Activated naive CD4-positive, alpha-beta T cell treated with anti-CD3 and anti-CD28 coated beads, Interleukin-2, amount 10 ng/mL, durations not matched to agents 7 days and 5 days (primary cell): ENCODE measurements at regions not wholly inside any gene's neighbourhood (a gene's known extent, or its start where the extent isn't known, plus 50 kb on each side); places are given as distances from the start of the nearest gene placed in this dataset.

Experiments
- CTCF ChIA-PET: fragments of 350-600 bp; sonication (Branson Sonifier 250); formaldehyde crosslinking; loops from one replicate; lab custom pipeline; 2021; ENCODE audit warnings: antibody characterized with exemption; lab: Charles Lee
- DNase-seq: peaks from one replicate; pipeline ENCODE4 v3.0.0-alpha.2; 2020
- H3K27ac Mint-ChIP-seq: one replicate; pipeline ENCODE4 v1.8.0; 2021; ENCODE audit warnings: mild to moderate bottlenecking, moderate library complexity, mixed read lengths
- H3K27me3 Mint-ChIP-seq: one replicate; pipeline ENCODE4 v1.8.0; 2021; ENCODE audit warnings: mild to moderate bottlenecking, mixed read lengths
- H3K36me3 Mint-ChIP-seq: one replicate; pipeline ENCODE4 v1.8.0; 2021; ENCODE audit warnings: mixed read lengths
- H3K4me1 Mint-ChIP-seq: one replicate; pipeline ENCODE4 v1.8.0; 2021; ENCODE audit warnings: mixed read lengths
- H3K4me3 Mint-ChIP-seq: one replicate; pipeline ENCODE4 v1.8.0; 2021; ENCODE audit warnings: mild to moderate bottlenecking, moderate library complexity, mixed read lengths
- H3K9me3 Mint-ChIP-seq: one replicate; pipeline ENCODE4 v1.8.0; 2021; ENCODE audit warnings: mixed read lengths

GRCh38 chr12:23004473-23005020 is 379.6 kb downstream of the ETNK1 start:
- Mint-ChIP-seq H3K36me3 (no peaks in the 10 kb centered on the region), H3K9me3 (peaks cover 2% of the 10 kb centered on the region), H3K4me3 (no peak overlapping the region), H3K27ac (no peak overlapping the region), H3K4me1 (no peaks in the 10 kb centered on the region), H3K27me3 (no peaks in the 10 kb centered on the region)
- DNase-seq: no peak
- CTCF ChIA-PET: no interaction called here

DNA sequence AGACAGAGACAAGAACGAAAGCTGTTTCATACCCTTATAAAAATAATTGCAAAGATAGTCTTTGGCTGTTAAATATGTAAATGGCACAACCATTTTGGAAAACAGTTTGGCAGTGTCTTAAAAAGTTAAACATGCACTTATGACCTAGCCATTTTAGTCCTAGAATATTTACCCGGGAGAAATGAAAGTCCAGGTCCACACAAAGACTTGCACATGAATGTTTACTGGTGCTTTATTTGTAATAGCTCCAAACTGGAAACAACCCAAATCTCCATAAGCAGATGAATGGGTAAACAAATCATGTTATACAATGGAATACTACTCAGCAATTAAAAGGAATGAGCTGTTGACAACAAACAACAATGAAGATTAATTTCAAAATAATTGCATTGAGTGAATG is 380.4 kb downstream of the ETNK1 start:
- CTCF ChIA-PET: no interaction called here
- Mint-ChIP-seq H3K36me3 (no peaks in the 10 kb centered on the region), H3K4me3 (no peak overlapping the region), H3K9me3 (peaks cover 2% of the 10 kb centered on the region), H3K4me1 (no peaks in the 10 kb centered on the region), H3K27ac (no peak overlapping the region), H3K27me3 (no peaks in the 10 kb centered on the region)
- DNase-seq: no peak

GRCh38 chr12:23006413-23006812 is 381.4 kb downstream of the ETNK1 start:
- no peaks in the 10 kb centered on the region for H3K36me3 Mint-ChIP-seq
- no peak overlapping the region for H3K4me3 Mint-ChIP-seq
- no peaks in the 10 kb centered on the region for H3K27me3 Mint-ChIP-seq
- CTCF ChIA-PET: no interaction called here
- no peak overlapping the region for H3K27ac Mint-ChIP-seq
- H3K9me3 Mint-ChIP-seq: peaks cover 2% of the 10 kb centered on the region
- DNase-seq: no peak
- H3K4me1 Mint-ChIP-seq: no peaks in the 10 kb centered on the region

GRCh38 chr12:23008623-23009022 is 383.7 kb downstream of the ETNK1 start:
- no peak overlapping the region for H3K4me3 Mint-ChIP-seq
- H3K27ac Mint-ChIP-seq: no peak overlapping the region
- H3K36me3 Mint-ChIP-seq: no peaks in the 10 kb centered on the region
- no peaks in the 10 kb centered on the region for H3K27me3 Mint-ChIP-seq
- no peak for DNase-seq
- no peaks in the 10 kb centered on the region for H3K4me1 Mint-ChIP-seq
- CTCF ChIA-PET: no interaction called here
- peaks cover 5% of the 10 kb centered on the region for H3K9me3 Mint-ChIP-seq

DNA sequence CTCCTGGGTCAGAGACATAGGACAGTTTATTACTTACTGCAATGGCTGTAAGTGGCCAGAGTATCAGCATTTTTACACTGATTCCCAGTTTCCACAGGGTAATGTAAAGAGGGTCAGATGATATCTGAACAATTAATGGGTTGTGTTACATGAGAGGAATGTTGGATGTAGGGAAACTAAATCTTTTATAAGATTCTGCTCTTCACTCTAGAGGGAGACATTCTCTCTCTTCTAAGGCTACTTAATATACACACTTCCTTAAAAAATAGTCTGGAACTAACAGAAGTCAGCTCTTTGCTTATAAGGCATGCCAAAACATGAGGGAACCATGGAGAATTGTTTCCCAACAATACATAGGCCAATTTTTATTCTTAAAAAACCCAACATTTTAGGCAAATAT is 389.8 kb downstream of the ETNK1 start:
- Mint-ChIP-seq H3K9me3 (peaks cover 4% of the 10 kb centered on the region), H3K4me3 (no peak overlapping the region), H3K4me1 (no peaks in the 10 kb centered on the region), H3K36me3 (no peaks in the 10 kb centered on the region), H3K27me3 (no peaks in the 10 kb centered on the region), H3K27ac (no peak overlapping the region)
- CTCF ChIA-PET: no interaction called here
- DNase-seq: no peak

DNA sequence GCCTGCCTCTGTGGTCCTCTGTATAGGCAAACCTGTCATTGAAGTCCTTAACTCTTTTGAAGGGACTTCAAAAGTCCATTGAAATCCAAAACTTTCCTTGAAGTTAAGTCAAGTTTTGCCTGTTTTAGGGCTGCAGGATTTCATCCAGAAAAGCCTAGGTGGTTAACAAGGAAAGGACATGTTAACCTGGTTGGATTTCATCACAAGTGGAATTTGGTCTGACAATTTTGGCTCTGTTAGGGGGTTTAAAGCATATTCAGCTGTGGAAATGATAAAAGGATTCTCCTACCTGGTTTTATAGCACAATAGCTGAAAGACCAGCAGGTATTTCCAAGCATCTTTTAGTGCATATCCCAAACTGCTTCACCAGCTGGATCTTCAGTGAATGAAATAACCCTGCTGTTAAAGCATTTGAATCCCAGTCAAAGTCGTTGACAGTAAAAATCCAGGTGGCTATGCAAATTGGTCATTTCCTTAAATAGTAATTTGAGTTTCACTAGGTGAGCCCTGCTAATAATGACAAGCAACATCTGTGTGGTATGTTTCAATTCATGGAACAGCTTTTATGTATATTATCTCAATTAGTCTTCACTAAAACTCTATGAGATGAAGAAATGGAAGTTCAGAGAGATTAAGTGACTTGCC is 400.5 kb downstream of the ETNK1 start:
- CTCF ChIA-PET: no interaction called here
- Mint-ChIP-seq H3K4me1 (no peaks in the 10 kb centered on the region), H3K27me3 (no peaks in the 10 kb centered on the region), H3K4me3 (no peak overlapping the region), H3K36me3 (no peaks in the 10 kb centered on the region), H3K27ac (no peak overlapping the region), H3K9me3 (peaks cover 4% of the 10 kb centered on the region)
- no peak for DNase-seq

DNA sequence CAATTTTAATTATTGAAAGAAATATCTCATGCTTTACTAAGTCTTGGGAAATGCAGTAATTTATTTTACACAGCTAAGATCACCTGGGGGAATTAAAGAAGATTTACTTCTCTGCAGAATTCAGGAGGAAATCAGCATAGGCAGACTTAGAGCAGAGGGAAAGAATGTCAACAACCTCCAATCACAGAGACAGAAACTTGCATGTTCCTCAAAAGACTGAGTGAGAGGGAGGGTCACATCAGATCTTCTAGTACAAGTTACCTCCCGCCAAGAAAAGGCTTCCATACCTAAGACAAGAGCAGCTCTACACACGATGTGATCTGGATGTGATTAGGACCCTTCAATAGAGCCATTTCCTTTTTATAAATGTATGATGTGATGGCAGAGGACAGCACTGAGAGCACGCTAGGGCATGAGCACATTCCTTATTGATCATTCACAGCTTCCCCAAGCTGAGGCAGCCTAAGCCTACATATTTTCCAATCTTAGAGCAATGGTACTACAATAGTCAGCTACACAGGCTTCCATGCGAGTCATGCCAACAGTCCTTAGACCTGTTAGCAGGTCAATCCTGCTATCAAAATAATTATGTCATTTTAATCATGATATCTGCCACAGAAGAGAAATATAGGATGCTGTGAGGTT is 403.3 kb downstream of the ETNK1 start:
- Mint-ChIP-seq H3K27me3 (no peaks in the 10 kb centered on the region), H3K9me3 (peaks cover 2% of the 10 kb centered on the region), H3K4me1 (no peaks in the 10 kb centered on the region), H3K4me3 (no peak overlapping the region), H3K36me3 (no peaks in the 10 kb centered on the region), H3K27ac (no peak overlapping the region)
- no peak for DNase-seq
- CTCF ChIA-PET: no interaction called here

- no peak overlapping the region for H3K27ac Mint-ChIP-seq
- H3K36me3 Mint-ChIP-seq: no peaks in the 10 kb centered on the region
- no peak for DNase-seq
- no peaks in the 10 kb centered on the region for H3K27me3 Mint-ChIP-seq
- H3K4me3 Mint-ChIP-seq: no peak overlapping the region
- H3K9me3 Mint-ChIP-seq: peaks cover 2% of the 10 kb centered on the region
- no peaks in the 10 kb centered on the region for H3K4me1 Mint-ChIP-seq
- CTCF ChIA-PET: no interaction called here
These were observed 404.2 kb downstream of the ETNK1 start for GRCh38 chr12:23029185-23029584.

- Mint-ChIP-seq H3K27me3 (no peaks in the 10 kb centered on the region), H3K4me3 (no peak overlapping the region), H3K27ac (no peak overlapping the region), H3K9me3 (peaks cover 1% of the 10 kb centered on the region), H3K36me3 (no peaks in the 10 kb centered on the region), H3K4me1 (no peaks in the 10 kb centered on the region)
- CTCF ChIA-PET: no interaction called here
- no peak for DNase-seq
These were observed 414.9 kb downstream of the ETNK1 start for GRCh38 chr12:23039834-23040233.

DNA sequence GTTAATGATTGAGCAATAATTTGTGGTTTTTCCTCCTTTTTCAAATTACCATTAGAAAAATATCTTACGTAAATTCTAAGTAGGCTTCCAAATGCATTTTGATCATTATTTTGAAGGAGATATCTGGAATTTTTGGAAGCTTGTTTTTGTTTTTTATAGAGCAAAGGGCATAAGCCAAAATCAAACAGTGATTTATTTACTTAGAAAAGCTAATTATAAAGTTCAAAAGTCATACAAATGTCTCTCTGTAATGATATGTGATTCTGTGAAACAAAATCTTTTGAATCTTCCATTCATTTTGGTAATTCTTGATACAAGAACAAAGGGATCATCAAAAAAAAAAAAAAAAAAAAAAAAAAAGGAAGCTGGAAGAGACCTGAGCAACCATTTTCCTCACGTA is 416.8 kb downstream of the ETNK1 start:
- Mint-ChIP-seq H3K9me3 (no peaks in the 10 kb centered on the region), H3K4me3 (no peak overlapping the region), H3K4me1 (no peaks in the 10 kb centered on the region)

DNA sequence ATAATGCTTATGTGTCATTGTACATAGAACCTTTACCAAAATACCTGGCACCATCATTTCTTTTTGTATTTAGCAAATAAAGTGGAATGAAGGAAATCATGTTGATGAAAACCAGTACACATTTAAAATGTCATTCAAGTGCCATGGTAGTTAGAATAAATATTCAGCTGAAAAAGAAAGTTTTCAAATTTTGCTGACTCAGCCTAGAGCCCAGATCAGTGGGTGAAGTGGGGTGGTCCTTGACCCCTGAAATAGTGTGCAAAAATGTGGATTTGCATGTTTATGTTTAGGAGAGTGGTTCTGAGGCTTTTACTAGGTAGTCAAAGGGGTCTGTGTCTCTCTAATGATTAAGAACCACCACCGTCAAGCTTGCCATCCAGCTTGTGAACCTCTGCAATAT is 418.7 kb downstream of the ETNK1 start:
- Mint-ChIP-seq H3K27me3 (no peaks in the 10 kb centered on the region), H3K4me1 (no peaks in the 10 kb centered on the region), H3K4me3 (no peak overlapping the region), H3K9me3 (no peaks in the 10 kb centered on the region), H3K36me3 (no peaks in the 10 kb centered on the region), H3K27ac (no peak overlapping the region)
- DNase-seq: no peak
- CTCF ChIA-PET: no interaction called here

More for the DNA sequence above, 416.8 kb downstream of the ETNK1 start:
- H3K27ac Mint-ChIP-seq: no peak overlapping the region
- DNase-seq: no peak
- no peaks in the 10 kb centered on the region for H3K27me3 Mint-ChIP-seq
- CTCF ChIA-PET: no interaction called here
- H3K36me3 Mint-ChIP-seq: no peaks in the 10 kb centered on the region

DNA sequence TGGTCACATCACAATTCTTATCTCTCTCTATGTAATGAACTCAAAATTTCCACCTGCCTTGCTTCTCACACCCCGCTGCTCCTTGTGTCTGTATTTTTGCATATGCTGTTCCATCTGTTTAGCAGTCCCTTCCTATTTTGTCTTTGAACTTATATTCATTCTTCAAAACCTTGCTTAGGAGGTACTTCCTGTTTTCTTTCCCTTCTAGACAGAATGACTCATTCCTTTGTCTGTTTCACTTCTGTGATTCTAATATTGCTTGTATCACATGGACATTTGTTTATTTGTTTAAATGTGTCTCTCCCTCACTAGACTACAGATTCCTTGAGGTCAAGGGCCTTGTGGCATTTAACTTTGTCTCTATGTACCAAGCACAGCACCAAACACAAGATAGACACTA is 424.2 kb downstream of the ETNK1 start:
- H3K9me3 Mint-ChIP-seq: no peaks in the 10 kb centered on the region
- no peak overlapping the region for H3K4me3 Mint-ChIP-seq
- CTCF ChIA-PET: no interaction called here
- no peaks in the 10 kb centered on the region for H3K27me3 Mint-ChIP-seq
- H3K4me1 Mint-ChIP-seq: no peaks in the 10 kb centered on the region
- no peak for DNase-seq
- H3K27ac Mint-ChIP-seq: no peak overlapping the region
- H3K36me3 Mint-ChIP-seq: no peaks in the 10 kb centered on the region

GRCh38 chr12:23055004-23055403 is 430.0 kb downstream of the ETNK1 start:
- CTCF ChIA-PET: interaction anchor here (1.1 kb wide), 1 partner anchor 198 kb away, joined by 3 read pairs; no protein-coding TSS in a partner anchor
- no peaks in the 10 kb centered on the region for H3K36me3 Mint-ChIP-seq
- no peak for DNase-seq
- no peak overlapping the region for H3K27ac Mint-ChIP-seq
- H3K4me1 Mint-ChIP-seq: no peaks in the 10 kb centered on the region
- no peak overlapping the region for H3K4me3 Mint-ChIP-seq
- H3K27me3 Mint-ChIP-seq: no peaks in the 10 kb centered on the region
- H3K9me3 Mint-ChIP-seq: no peaks in the 10 kb centered on the region

- no peak for DNase-seq
- Mint-ChIP-seq H3K36me3 (no peaks in the 10 kb centered on the region), H3K4me1 (no peaks in the 10 kb centered on the region), H3K27me3 (no peaks in the 10 kb centered on the region), H3K27ac (no peak overlapping the region), H3K9me3 (no peaks in the 10 kb centered on the region), H3K4me3 (no peak overlapping the region)
- CTCF ChIA-PET: no interaction called here
These were observed 432.6 kb downstream of the ETNK1 start for GRCh38 chr12:23057571-23057970.

DNA sequence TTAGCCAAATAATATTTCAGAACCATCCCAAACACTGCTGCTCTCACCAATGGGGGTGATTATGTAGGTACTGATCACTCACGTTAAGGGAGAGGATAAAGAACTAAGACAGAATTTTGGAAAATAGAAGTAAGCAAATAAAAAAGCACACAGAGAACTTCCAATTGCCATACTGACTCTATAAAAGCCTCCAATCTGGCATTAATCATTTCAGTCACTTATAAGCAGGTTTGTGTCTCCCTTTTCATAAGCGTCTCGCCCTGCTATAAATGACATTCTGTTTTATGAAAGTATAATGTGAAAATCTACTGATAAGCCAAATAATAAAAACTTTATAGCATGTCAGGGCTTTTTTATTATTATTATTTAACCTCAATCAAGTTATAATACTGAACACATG is 435.2 kb downstream of the ETNK1 start:
- Mint-ChIP-seq H3K4me1 (no peaks in the 10 kb centered on the region), H3K27ac (no peak overlapping the region), H3K36me3 (no peaks in the 10 kb centered on the region), H3K9me3 (peaks cover 2% of the 10 kb centered on the region), H3K27me3 (no peaks in the 10 kb centered on the region), H3K4me3 (no peak overlapping the region)
- no peak for DNase-seq
- CTCF ChIA-PET: no interaction called here
